ENCODE measurements at regions not wholly inside any gene's neighbourhood (a gene's known extent, or its start where the extent isn't known, plus 50 kb on each side); places are given as distances from the start of the nearest gene placed in this dataset.

DNA sequence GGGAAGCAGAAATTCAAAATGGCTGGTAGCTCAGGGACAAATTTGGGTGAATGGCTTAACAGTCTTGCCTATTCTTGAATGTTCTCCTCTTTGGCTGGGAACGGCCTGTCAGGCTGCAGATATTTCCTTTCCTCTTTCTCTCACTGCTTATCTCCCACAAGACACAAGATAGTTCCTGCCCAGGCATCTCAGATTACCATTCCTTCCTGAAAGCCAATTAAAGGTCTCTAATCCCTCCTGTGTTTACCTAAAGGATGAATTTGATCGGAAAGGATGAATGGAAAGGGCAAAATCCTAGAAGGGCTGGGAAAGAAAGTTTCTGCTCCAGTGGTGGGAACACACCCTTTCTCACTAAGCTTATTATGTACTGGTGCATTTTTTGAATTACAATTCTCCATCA lies 95.9 kb upstream of the JAG1 start:
- no peak for DNase-seq (ENCODE audit: extremely low read depth, low read depth, low spot score)

DNA sequence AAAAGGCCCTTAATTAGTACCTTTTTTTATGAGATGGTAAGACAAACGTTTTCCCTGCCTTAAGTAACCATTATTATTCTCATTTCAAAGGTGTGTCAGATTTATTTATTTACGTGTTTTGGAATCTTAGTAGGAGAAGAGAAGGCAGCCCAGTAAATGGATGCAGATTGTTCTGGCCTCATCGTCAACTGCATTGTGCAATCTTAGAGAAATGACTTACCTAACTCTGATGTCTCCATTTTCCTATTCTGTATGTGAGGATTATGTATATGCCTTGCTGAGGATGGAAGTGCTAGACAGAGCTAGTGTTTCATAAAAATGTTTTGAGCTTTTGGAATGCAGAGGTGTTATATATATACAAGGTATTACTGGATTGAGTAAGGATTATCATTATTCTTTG lies 97.0 kb upstream of the JAG1 start:
- DNase-seq (ENCODE audit: extremely low read depth, low read depth, low spot score), result no peak

DNA sequence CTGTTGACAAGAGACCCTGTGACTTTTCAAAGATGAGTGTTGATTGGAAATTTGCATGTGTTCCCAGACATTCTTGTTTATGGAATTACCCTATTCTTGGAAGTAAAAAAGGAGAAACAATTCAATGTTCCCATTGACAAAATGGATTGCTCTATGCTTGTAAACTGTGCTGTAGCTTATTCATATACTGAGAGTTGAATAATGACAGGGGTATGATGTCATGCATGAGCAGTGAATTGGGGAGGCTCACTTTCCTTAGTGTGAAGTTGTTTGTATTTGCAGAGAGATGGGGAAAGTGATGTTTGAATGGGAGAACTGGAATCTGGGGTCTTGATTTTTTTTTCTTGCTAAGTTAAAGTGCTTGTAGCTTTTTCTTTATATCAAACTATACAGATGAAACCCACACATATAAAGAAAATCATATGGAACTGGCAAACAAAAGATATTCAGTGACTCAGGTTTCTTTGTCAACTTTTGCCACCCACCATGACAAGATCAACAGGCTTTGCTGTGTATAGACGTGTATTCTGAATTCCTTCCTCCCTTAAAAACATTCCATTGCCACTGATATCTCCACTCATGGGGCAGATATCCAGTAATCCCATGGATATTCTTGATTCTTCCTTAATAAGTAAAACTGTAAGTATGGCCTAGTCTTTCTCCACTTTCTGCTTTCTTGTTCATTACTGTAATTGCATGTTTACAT lies 97.8 kb upstream of the JAG1 start:
- no peak for DNase-seq (ENCODE audit: extremely low read depth, low read depth, low spot score)

DNA sequence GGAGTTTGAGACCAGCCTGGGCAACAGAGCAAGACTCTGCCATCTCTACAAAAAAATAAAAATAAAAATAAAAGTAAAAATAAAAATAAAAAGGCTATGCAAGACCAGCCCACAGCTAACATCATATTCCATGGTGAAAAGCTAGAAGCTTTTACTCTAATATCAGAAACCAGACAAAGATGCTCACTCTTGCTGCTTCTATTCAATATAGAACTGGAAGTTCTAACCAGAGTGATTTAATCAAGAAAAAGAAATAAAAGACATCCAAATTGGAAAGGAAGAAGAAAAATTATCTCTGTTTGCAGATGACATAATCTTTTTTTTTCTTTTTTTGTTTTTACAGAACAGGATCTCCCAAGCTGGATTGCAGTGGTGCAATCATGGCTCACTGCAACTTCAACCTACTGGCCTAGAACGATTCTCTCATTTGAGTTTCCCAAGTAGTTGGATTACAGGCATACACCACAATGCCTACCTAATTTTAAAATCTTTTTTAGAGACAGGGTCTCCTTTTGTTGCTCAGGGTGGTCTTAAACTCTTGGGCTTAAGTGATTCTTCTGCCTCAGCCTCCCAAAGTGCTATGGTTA lies 100.7 kb upstream of the JAG1 start:
- DNase-seq (ENCODE audit: extremely low read depth, low read depth, low spot score), result no peak

DNA sequence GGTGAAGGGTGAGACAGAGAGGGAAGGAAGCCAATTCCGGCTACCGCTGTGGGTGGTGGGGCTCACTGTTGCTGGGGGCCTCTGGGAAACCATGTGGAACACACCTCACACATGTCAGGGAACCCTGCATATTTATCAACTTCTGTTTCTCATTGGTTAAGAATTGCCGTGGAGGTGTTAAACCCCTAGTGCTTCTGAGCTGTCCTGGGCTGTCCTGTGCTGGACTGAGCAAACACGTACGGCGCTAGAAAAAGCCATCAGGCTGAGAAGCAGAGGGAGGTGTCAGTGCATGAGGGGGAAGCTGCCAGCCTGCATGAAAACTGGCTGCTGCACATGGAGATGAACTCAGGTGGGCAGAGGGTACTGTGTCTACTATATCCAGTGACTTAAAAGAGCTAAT lies 103.9 kb upstream of the JAG1 start:
- no peak for DNase-seq (ENCODE audit: extremely low read depth, low read depth, low spot score)

DNA sequence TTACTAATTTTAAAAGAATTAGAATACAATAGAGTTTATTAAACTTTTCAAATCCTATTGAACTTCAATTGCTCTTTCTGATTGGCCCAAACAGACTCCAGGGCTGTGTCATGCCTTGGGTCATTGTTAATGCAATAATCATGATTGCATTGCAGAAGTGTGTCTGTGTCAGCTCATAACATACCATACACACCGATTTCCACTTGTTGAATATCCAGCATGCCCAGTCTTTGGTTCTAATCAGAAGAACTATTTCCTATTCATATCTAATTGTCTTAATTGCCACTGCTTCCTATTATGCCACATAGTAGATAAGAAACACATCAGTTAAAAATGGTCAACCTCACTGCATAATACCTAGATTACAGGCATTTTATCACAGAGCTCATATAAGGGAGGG lies 106.1 kb upstream of the JAG1 start:
- no peak for DNase-seq (ENCODE audit: extremely low read depth, low read depth, low spot score)

DNA sequence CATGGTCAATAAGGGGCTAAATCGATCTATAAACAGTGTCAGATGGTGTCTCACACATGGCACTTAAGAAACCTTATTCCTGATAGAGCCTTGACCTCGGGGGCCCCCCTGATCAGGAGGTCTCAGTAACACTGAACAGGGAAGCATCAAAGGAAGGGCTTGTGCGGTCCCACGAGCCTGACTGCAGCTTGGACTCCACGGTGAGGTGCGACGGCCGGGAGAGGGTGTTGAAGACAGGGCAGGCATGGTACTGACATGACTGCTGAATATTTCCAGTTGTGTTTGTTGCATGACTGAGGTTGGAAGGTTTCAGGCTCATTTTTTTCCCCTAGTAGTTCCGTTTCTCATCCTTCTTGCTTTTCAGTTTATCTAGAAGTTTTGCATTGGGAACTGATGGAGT lies 107.1 kb upstream of the JAG1 start:
- DNase-seq (ENCODE audit: extremely low read depth, low read depth, low spot score), result no peak

DNA sequence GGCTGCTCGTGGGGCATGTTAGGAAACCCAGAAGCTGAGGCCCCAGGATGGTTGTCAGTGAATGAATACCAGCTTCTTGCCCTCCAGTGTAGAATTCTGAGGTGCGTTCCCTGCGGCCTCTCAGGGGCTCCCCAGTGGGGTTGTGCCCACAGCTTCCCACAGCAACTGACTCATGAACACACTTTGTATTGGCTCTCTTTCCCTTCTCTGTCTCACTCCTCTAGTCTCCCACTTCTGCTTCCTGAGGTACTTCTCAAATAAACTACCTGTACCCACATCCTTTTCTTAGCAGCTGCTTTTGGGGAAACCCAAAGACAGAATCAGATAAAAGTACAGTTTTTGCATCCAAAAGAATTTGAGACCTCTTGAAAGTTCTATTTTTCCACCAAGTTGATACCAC lies 107.7 kb upstream of the JAG1 start:
- no peak for DNase-seq (ENCODE audit: extremely low read depth, low read depth, low spot score)

DNA sequence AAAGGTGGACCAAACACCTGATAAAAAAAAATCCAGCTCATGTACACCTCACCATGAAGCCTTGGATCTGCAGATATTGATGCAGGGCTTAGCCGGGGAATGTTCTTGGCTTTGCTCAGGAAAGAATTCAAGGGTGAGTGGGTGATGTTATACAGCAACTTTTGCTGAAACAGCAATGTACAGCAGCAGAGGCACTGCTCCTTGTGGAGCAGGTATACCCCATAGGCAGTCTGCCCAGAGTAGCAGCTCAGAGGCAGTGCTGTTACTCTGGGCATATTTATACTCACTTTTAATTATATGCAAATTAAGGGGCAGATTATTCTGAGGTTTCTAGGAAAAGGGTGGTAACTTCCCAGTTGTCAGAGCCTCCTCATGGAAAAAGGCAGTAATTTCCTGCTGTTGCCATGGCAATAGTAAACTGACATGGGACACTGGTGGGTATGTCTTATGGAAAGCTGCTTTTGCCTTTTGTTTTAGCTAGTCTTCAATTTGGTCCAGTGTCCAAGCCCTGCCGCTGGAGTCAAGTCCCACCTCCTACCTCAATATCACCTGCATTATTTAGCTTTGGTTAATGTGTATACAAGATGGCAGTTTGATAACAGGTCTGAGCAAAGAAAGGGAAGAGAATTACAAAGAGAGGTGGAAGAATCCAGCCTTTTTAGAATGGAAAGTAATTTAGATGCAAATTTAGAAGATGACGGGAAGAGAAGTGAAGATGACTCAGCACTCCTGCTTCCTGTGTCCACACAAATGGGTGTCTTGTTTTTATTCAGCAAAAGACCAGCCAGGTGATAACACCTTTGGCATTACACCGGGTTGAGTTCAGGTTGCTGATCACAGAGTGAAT lies 110.1 kb upstream of the JAG1 start:
- no peak for DNase-seq (ENCODE audit: extremely low read depth, low read depth, low spot score)

DNA sequence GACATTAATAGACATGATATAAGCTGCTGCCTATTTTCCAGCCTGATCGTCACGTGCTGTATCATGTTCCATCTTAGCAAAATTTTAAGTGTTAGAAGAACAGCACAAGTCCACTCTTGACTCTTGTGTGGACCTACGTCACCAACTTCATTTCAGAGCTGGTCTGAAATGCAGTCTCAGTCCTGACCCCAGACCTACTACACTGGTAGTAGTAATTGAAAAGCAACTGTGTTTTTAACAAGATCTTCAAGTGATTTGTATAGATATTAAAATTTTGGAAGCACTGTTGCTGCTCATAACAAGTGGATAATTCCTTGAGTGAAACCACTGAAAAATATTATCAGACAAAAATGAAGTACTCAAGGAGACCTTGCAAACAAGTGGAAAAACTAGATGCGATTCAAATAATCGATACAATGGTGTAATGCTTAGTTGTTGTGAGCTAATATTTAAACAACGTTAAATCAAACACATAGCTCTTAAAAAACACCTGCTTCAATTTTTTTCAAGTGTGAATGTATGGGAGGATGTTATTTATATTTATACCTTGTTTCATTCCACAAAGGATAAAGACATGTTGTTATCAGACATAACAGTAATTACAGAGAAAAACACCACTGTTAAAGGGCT lies 110.9 kb upstream of the JAG1 start:
- no peak for DNase-seq (ENCODE audit: extremely low read depth, low read depth, low spot score)

DNA sequence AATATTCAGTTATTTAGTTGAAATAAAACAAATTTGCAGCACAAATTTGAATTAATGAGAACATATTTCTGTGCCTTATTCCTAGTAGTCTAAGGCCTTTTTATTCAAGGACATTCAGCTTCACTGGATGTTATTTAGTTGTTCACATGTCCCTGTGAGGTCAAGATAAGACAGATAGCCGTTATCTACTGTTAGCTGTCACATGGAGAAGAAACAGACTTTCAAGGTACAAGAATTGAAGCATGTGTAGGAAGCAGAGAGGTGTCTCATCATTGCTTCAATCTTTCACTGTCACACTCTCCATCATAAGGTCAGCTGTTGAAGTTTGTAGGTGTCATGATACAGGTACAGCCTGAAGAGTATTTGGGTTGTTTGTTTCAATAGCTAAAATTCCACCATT lies 112.9 kb upstream of the JAG1 start:
- no peak for DNase-seq (ENCODE audit: extremely low read depth, low read depth, low spot score)

DNA sequence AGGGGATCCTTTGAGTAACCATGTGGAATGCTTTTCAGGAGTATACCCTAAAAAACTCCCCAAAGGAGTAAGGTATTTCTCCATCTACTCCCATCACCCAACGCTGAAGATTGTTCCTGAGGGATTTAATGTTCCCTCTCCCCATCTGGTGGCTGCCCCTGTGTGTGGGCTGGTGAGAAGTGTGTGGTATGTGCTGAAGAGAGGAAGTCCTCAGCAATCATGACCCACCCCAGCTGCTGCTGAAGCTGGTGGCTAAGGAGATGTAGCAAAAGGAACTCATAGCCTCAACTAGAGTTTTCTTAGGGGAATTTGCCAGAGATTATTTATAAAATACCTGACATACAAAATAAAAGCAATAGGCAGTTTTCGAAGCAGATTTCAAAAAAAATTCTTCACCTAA lies 114.3 kb upstream of the JAG1 start:
- DNase-seq (ENCODE audit: extremely low read depth, low read depth, low spot score), result no peak

DNA sequence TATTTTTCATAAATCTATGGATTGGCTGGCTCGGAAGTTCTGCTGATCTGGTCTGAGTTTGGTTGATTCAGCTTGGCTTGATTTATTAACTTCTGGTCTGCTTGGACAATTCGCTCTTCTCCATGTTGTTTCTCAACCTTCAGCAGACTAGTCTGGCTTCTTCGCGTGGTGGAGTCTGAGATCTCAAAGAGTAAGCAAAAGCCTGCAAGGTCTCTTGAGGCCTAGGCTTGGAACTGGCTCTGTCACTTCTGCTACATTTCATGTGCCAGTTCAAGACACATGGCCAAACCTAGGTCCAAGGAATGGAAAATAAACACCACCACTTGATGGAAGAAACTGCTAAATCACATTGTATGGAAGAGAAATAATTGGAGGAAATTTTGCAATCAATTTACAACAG lies 115.1 kb upstream of the JAG1 start:
- DNase-seq (ENCODE audit: extremely low read depth, low read depth, low spot score), result no peak

DNA sequence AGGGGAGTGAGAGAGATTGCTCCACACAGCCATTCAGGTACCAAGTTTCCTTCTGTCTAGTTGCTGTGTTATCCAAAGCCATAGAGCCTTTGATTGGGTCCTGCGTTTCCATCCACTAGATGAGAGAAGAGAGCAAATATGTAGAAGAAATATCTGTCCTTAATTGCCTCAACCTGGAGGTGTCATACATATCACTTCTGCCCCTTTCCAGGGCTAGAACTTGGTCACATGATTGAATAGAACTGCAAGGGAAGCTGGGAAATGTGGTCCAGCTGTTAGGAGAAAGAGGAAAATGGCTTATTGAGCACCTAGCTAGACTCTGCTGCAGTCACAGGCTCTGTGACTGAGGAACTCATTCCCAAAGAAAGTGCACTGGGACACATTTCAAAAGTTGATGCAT lies 115.6 kb upstream of the JAG1 start:
- no peak for DNase-seq (ENCODE audit: extremely low read depth, low read depth, low spot score)

DNA sequence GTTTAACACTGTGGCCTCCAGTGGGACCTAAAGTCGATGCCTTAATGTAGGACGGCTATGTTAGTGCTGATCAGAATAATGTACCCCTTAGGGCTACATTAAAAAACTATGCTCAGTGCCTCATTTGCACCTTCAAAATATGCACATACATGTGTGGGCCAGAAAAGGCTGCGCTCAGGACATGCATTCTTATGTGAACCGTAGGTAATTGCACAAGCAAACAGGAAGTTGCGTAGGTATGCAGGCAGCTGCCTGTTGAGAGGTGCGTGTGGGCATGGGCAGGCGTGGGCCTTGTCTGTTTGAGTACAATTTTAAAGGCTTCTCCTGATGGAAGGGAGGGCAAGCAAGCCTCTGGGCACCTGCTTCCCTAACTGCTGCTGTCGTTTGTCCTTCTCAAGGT lies 116.2 kb upstream of the JAG1 start:
- no peak for DNase-seq (ENCODE audit: extremely low read depth, low read depth, low spot score)

DNA sequence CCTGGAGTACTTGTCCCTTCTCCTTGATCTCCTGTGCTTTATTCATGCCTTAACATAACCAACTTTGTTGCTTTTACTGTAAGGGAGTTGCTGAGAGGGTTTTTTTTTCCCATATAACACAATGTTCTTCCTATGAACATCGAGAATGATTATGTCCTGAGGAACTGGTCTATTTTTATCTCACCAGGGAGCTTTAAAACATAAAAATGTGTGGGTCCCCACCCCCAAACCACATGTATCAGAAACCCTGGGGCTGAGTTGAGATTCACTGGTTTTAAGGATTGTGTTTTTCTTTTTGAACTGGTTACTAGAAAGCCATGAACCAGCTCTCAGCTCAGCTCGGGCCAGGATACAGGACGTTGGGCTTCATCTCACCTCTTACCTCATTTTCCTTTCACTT lies 118.5 kb upstream of the JAG1 start:
- DNase-seq (ENCODE audit: extremely low read depth, low read depth, low spot score), result no peak

DNA sequence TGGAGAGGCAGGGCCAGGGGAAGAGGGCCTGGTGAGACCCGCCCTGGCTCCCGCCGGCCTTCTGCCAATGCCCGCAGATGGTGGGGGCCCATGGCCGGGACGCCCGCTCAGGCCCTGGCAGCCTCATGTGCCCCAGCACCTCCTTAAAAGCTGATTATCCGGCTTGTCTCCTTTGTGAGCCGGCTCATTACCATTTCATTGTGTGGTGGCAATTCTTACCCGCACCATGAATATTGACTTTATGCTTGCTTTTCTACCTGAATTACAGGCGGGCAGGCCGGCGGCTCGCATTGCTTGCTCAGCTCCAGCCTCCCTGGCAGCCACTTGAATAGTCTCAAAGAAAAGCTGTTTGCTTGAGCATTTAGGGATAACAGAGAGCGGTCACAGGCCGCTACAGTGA lies 120.0 kb upstream of the JAG1 start:
- DNase-seq (ENCODE audit: extremely low read depth, low read depth, low spot score), result no peak

DNA sequence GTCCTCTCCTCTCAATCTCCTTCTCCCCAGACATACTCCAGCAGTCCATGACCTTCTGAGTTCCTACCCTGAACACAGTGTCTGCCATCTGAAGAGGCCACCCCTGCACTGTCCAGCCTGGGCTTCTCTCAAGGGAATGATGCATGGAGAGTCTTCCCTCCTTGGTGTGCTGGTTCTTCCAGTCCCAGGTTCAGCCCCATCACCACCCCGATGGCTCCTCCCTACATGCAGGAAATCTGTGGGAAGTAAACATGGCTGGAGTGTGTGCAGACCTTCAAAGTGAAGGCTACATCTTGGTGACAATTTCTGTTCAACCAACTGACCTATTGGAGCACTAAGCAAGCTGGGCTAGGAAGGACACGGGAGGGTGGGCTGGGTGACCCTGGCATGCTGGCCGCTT lies 121.0 kb upstream of the JAG1 start:
- DNase-seq (ENCODE audit: extremely low read depth, low read depth, low spot score), result no peak

DNA sequence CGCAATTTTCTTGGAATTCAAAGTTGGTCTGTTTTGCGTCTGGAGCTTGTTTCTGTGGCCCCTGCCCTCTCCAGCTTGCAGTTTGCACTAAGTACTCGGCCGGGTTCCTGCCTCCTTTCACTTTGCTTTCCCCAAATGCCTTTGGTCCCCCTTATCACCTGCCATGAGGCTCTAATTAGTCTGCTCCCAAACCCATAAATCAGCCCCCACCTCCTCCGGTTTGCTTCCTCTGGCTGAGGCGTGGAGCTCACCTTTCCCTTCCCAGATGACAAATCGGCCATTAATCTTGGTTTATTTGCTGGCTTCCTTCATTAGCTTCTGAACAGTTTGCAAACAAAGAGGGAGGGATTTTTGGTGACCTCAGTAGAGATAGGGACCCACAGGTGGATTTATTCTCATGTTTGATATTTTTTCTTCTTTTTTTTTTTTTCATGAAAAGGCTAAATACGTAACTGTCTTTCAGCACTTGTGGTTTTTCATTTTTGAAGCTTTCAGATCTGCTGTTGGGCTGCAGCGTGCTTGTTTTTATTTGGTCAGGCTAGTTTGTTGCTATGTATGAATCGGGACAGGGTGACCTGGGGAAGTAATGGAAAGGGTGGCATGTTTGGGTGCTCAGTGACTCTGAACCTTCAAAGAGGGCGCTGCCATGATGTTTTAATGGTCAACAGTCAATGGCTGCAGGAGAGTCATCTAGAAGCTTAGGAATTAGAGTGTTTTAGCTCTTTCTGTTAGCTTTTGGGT lies 121.7 kb upstream of the JAG1 start:
- no peak for DNase-seq (ENCODE audit: extremely low read depth, low read depth, low spot score)

DNA sequence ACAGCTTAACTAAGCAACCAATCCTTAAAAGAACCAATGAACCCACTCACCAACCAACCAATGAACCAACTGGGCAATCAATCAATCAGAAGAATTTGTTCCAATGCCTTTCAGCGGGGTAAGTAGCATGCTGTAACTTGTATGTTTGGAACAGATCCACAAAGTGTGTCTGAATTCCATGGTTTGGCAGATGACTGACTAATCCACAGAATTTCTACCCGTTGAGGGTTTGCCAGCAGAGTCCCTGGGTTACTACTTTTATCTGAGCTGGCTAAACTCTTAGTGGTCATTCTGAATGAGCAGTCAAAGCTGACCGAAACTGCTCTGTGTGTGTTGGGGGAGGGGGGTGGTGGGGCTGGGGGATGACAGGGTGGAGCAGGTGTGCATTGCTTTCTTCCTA lies 125.0 kb upstream of the JAG1 start:
- no peak for DNase-seq (ENCODE audit: extremely low read depth, low read depth, low spot score)

DNA sequence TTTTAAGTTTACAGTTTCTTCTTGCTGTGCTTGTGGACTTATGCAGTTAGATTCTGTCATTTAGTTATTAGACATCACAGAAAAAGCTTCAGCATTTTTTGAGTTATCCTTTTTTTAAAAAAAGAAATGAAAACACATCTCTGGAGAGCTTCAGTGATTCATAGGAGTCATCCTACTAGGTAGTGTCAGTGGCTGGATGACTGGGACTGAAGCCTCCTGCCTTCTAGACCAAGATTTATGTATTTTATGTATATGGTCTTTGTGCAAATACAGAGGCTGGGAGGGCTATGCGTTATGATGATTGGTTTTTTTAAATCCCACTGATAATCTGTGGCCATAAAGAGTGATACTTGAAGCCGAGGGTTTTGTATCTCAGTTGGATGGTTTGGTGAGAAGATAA lies 125.9 kb upstream of the JAG1 start:
- DNase-seq (ENCODE audit: extremely low read depth, low read depth, low spot score), result no peak
